ENCODE measurements at regions not wholly inside any gene's neighbourhood (a gene's known extent, or its start where the extent isn't known, plus 50 kb on each side); places are given as distances from the start of the nearest gene placed in this dataset.

DNA sequence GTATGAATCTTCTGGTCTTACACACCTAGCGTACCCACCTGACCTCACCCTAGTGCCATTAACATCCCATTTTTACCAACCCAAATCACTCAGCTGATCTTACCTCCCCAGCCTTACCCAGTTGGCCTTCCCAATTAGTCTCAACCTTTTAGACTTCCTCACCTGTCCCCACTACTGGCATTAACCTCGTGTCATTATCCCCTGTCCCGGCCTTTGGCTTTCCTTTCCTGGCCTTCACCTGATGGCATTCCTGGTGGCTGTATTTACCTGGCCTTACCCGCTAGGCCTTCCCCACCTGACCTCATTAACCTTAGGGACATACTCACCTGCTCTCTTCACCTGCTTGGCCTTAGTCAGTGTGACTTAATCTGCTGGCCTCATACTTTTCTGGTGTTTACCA is 104.1 kb downstream of the IL12A start:
- Histone ChIP-seq H3K9me3 (ENCODE audit: control insufficient read depth, insufficient read depth, low read length) (no peaks in the 10 kb centered on the region), H3K79me1 (ENCODE audit: low read depth in 1 of 2, low read length in 2 of 2) (no peaks in the 10 kb centered on the region), H2BK20ac (ENCODE audit: low read depth, low read length) (no peak overlapping the region), H3K4me3 (ENCODE audit: insufficient read depth, low read depth, low read length) (no peak overlapping the region), H3K56ac (ENCODE audit: extremely low read depth, insufficient read depth, low read length) (no peak overlapping the region), H3K27ac (ENCODE audit: insufficient read depth, low read length) (no peak overlapping the region), H2BK15ac (ENCODE audit: low read depth, low read length) (no peak overlapping the region), H2AK5ac (ENCODE audit: low read depth, low read length) (no peak overlapping the region), H2BK5ac (ENCODE audit: low read depth, low read length, poor library complexity, severe bottlenecking) (no peak overlapping the region), H3K4ac (ENCODE audit: low read depth, low read length) (no peak overlapping the region), H3K9me1 (ENCODE audit: insufficient read depth, low read length) (no peaks in the 10 kb centered on the region), H2AFZ (replicated peaks; ENCODE audit: low read length, poor library complexity) (no peak overlapping the region), H2BK120ac (ENCODE audit: low read depth, low read length) (no peak overlapping the region), H4K20me1 (ENCODE audit: insufficient read depth, low read length) (no peaks in the 10 kb centered on the region), H3K23ac (ENCODE audit: low read depth, low read length) (no peak overlapping the region), H3K4me2 (ENCODE audit: low read depth, low read length) (no peak overlapping the region), H3K4me1 (ENCODE audit: control insufficient read depth, insufficient read depth, low read length) (no peaks in the 10 kb centered on the region), H3K9ac (ENCODE audit: low read depth, low read length) (no peak overlapping the region), H4K5ac (ENCODE audit: low read depth, low read length) (no peak overlapping the region), H3K18ac (ENCODE audit: low read depth, low read length) (no peak overlapping the region), H4K8ac (ENCODE audit: low read depth in 2 of 2, low read length in 2 of 2) (no peak overlapping the region), H3K14ac (replicated peaks; ENCODE audit: low read depth, low read length) (no peak overlapping the region), H2AK9ac (replicated peaks; ENCODE audit: low read depth, low read length, poor library complexity) (no peak overlapping the region), H3K27me3 (ENCODE audit: control insufficient read depth, insufficient read depth, low read length) (no peaks in the 10 kb centered on the region), H3K36me3 (ENCODE audit: control insufficient read depth, insufficient read depth, low read length) (no peaks in the 10 kb centered on the region), H4K91ac (ENCODE audit: insufficient read depth, low read depth, low read length) (no peak overlapping the region)
- no peak for ATAC-seq (ENCODE audit: low read depth)
- 65% methylated on average over 3 of the region's 4 CpGs; no CpG with 5 or more reads in 1 of the 2 experiments for WGBS, 2 experiments (ENCODE audit: extremely low coverage in 2 of 2, insufficient read length in 1 of 2)
- no TSS peak for BruUV-seq (replicated peaks)
- TF ChIP-seq RAD21 (IDR thresholded peaks at IDR 0.05; ENCODE audit: low read length) (no peak), SMC3 (IDR thresholded peaks at IDR 0.05; ENCODE audit: low read depth, low read length) (no peak), POLR2A (IDR thresholded peaks at IDR 0.05; ENCODE audit: low read depth, low read length) (no peak), BHLHE40 (IDR thresholded peaks at IDR 0.05; ENCODE audit: low read depth, low read length) (no peak), CEBPB (IDR thresholded peaks at IDR 0.05; ENCODE audit: low read depth, low read length) (no peak), MAZ (IDR thresholded peaks at IDR 0.05; ENCODE audit: borderline replicate concordance, low read depth, low read length) (no peak), RCOR1 (IDR thresholded peaks at IDR 0.05; ENCODE audit: insufficient replicate concordance, low read length) (no peak), CHD1 (IDR thresholded peaks at IDR 0.05; ENCODE audit: low read depth, low read length) (no peak), RFX5 (IDR thresholded peaks at IDR 0.05; ENCODE audit: low read depth, low read length) (no peak), MAFK (IDR thresholded peaks at IDR 0.05; ENCODE audit: low read depth, low read length) (no peak), MXI1 (IDR thresholded peaks at IDR 0.05; ENCODE audit: borderline replicate concordance, low read depth, low read length) (no peak), FOS (IDR thresholded peaks at IDR 0.05; ENCODE audit: low read depth, low read length) (no peak), NFE2L2 (IDR thresholded peaks at IDR 0.05; ENCODE audit: low read depth, low read length) (no peak)
- TF ChIP-seq, protein P1, sequence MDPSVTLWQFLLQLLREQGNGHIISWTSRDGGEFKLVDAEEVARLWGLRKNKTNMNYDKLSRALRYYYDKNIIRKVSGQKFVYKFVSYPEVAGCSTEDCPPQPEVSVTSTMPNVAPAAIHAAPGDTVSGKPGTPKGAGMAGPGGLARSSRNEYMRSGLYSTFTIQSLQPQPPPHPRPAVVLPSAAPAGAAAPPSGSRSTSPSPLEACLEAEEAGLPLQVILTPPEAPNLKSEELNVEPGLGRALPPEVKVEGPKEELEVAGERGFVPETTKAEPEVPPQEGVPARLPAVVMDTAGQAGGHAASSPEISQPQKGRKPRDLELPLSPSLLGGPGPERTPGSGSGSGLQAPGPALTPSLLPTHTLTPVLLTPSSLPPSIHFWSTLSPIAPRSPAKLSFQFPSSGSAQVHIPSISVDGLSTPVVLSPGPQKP (IDR thresholded peaks at IDR 0.05; ENCODE audit: borderline replicate concordance, low read depth, low read length): no peak
- TF ChIP-seq, protein P2, sequence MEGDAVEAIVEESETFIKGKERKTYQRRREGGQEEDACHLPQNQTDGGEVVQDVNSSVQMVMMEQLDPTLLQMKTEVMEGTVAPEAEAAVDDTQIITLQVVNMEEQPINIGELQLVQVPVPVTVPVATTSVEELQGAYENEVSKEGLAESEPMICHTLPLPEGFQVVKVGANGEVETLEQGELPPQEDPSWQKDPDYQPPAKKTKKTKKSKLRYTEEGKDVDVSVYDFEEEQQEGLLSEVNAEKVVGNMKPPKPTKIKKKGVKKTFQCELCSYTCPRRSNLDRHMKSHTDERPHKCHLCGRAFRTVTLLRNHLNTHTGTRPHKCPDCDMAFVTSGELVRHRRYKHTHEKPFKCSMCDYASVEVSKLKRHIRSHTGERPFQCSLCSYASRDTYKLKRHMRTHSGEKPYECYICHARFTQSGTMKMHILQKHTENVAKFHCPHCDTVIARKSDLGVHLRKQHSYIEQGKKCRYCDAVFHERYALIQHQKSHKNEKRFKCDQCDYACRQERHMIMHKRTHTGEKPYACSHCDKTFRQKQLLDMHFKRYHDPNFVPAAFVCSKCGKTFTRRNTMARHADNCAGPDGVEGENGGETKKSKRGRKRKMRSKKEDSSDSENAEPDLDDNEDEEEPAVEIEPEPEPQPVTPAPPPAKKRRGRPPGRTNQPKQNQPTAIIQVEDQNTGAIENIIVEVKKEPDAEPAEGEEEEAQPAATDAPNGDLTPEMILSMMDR (conservative IDR thresholded peaks at IDR 0.05; ENCODE audit: low read depth, low read length): no peak
- TF ChIP-seq, protein P3, sequence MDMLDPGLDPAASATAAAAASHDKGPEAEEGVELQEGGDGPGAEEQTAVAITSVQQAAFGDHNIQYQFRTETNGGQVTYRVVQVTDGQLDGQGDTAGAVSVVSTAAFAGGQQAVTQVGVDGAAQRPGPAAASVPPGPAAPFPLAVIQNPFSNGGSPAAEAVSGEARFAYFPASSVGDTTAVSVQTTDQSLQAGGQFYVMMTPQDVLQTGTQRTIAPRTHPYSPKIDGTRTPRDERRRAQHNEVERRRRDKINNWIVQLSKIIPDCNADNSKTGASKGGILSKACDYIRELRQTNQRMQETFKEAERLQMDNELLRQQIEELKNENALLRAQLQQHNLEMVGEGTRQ (IDR thresholded peaks at IDR 0.05; ENCODE audit: low read depth, low read length): no peak
- dilution Hi-C loops (cut with HindIII; ENCODE audit: low sequenced_read_pairs, unreplicated experiment) (no loop called here), in situ Hi-C loops (cut with MboI; ENCODE audit: low sequenced_read_pairs) (no loop called here), intact Hi-C loops (cut with micrococcal nuclease) (no loop called here)
- DNase-seq: no peak
- POLR2A ChIA-PET (ENCODE audit: unreplicated experiment): no interaction called here
- CTCF ChIA-PET: no interaction called here

All from IMR-90 (cell line).